ENCODE measurements at regions not wholly inside any gene's neighbourhood (a gene's known extent, or its start where the extent isn't known, plus 50 kb on each side); places are given as distances from the start of the nearest gene placed in this dataset.
A peak's percentile ranks its signal among the peaks of the same experiment; 100 is the strongest.

GRCh38 chr16:17633181-17633951 lies 162.6 kb upstream of the XYLT1 start:
- DNase-seq, result no peak

DNA sequence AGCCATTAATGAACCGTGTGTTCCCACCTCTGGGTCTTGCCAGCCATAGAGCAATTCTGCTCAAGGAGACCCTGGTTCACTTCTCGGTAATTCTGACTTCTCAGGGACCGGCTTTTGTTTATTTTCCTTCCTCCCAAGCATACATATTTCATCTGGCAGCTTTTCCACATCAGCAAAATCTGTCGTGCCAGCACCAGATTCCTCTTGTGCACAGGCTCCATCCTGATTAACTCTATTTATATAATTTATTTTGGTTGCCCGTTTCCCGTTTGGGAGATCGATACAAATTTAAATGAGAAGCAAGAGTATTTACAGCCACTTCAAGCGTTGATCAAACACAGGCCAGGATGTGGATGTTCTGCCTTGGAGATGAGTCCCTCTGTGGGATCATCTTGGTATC lies 161.9 kb upstream of the XYLT1 start:
- no peak for DNase-seq

DNA sequence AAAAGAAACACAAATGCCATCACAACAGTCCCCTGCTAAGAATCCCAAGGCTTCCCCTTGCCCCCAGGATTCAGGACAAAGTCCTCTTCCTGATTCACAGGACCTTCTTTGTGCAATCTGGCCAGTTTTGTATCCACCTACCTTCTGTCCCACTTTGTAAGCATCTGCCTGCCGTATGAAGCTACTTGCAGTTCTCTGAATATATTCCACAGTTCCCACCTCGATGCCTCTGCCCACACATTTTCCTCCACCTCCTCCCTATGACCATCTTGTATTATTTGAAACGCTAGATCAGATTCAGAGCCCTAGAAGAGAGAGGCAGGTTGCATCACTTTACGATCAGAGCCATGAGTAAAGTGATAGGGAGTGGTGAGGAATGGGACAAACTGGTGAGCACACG lies 159.2 kb upstream of the XYLT1 start:
- no peak for DNase-seq

DNA sequence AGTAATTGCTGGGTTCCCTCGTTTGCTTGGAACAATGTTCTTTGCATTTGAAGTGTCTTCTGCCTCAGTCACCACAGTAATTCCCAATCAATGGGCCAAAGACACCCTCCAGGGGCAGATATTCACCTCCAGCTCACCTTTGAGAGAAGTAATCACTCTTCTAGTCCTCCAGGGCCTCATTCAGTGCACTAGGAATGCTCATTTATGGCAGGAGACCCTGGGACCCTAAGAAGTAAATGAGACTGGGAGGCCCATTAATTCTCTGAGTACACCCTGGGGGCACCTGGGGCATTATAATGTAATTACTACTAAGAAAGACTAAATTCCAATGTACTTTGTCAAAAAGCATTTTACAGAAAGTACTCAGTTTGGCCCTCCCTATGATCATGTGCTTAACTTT lies 158.2 kb upstream of the XYLT1 start:
- no peak for DNase-seq

GRCh38 chr16:17622366-17622765 lies 151.6 kb upstream of the XYLT1 start:
- no peak for DNase-seq

DNA sequence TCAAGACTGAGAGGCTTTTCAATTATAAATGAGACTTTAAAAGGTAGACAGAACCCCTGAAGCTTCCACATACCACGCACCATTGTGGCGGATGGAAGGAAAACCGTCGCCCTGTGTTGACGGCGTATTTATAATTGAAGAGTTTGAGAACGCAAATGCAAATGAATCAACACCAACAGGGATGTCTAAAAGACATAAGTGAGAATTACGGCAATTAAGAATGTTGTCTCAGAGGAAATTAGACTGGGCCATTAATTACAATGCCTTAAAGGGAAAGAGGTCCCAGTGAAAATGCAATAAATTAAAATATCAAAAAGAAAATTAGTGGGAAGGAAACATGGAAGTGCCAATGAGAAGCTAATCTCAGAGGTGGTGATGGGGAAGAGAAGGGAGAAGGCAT lies 148.5 kb upstream of the XYLT1 start:
- no peak for DNase-seq

GRCh38 chr16:17617021-17617552 lies 146.3 kb upstream of the XYLT1 start:
- DNase-seq, result no peak

GRCh38 chr16:17612336-17612735 lies 141.6 kb upstream of the XYLT1 start:
- no peak for DNase-seq

DNA sequence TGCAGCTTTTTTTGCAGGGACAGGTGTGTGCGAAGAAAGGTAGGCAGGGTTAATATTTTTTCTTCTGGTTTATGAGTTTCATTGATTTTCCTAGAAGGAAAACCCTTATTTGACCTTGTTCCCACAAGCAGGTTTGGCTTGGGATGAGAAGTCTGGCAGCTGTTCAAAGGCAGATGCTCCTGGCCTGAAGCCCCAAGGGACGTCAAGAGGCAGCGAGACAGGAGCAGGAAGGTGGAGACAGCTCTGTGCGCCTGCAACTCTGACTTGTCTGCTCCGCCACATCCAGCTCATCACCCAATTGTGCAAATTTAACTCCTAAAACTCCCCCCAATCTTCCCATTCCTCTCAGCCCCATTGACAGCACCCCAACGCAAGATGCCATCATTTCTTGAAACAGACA lies 136.8 kb upstream of the XYLT1 start:
- no peak for DNase-seq

DNA sequence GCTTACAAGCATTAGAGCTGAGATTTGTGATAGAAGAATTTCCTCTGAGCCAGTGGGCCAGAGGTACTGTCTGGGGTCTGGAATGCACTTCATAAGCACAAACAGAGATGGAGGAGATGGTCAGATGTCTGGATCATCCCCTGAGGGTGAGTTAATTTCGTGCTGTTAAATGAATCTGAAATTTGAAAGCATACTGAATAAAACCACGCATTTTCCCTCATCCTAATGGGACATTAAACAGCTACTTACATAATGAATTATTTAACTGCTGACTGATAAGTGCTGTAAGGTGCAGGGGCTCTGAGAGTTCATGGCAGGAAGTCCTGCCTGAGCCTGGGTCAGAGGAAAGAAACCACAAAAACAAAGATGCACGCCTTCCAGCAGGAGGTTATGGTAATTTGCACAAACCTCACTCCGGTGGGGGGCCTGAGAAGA lies 136.3 kb upstream of the XYLT1 start:
- no peak for DNase-seq

DNA sequence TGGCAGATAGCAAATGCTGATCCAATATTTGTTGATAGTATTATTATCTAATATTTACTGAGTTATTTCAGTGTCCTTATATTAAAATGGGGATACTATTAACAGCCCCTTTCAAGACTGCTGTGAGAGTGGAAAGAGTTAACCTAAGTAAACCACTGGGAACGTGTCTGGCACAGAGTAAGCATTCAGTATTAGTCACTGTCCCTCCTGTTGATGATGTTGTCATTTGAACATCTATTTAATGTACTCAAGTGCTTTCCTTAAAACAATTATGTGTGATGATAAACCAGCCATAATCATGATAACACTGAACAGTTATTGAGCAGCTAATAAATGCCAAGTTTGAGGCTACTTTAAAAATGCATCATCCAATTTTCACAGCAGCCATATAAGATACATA lies 135.7 kb upstream of the XYLT1 start:
- no peak for DNase-seq

DNA sequence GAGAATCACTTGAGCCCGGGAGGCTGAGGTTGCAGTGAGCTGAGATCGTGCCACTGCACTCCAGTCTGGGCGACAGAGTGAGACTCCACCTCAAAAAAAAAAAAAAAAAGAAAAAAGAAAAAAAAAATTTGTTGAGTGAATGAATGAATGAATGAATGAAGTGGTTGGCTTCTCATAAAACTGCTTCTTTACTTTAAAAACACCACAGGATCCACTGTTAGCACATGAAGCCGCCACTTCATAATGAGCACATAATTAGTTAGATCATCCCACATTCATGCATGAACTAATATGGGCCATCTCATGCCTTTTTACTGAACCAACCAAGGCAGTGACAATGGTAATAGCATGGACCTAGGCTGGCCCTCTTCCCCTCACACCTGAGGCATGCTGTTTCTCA lies 135.0 kb upstream of the XYLT1 start:
- no peak for DNase-seq

DNA sequence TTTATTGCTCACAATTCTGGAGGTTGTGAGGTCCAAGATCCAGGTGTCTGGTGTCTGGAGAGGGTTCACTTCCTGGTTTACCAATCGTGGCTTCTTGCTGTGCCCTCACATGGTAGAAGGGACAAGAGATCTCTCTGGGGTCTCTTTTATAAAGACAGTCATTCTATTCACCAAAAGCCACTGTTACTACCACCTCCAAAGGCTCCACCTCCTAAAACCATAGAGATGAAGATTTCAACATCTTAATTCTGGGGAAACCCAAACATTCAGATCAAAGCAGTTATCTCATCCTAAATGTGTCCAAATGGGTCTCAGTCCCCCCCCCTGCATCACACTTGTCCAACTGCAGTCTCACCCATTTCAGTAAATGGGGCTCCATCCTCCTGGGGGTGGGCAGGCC lies 132.9 kb upstream of the XYLT1 start:
- DNase-seq, result no peak

GRCh38 chr16:17602678-17603077 lies 131.9 kb upstream of the XYLT1 start:
- DNase-seq, result no peak

DNA sequence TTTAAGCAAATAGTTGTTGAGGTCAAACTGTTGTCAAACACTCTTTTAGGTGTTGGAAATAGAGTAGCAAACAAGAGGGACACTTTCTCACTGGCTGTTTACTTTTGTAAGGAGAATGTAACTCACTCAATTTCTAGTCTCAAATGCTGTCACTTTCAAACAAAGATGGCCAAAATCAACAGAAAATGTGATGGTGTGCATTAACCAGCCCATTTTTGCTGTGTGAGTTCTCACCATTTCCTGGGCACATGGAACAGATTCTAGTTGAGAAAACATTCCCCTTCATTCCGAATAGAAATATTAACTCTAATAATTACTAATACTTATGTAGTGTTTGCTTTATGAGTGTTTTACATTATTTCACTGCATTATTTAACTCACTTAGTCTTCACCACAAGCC lies 128.2 kb upstream of the XYLT1 start:
- DNase-seq, result no peak

- DNase-seq, result peak; percentile 26
Measured at GRCh38 chr16:17591655-17592405, 121.1 kb upstream of the XYLT1 start.

- DNase-seq, result peak; percentile 72
Measured at GRCh38 chr16:17590711-17591654, 120.2 kb upstream of the XYLT1 start.

- DNase-seq, result no peak
Measured at GRCh38 chr16:17589898-17590297, 119.1 kb upstream of the XYLT1 start.

DNA sequence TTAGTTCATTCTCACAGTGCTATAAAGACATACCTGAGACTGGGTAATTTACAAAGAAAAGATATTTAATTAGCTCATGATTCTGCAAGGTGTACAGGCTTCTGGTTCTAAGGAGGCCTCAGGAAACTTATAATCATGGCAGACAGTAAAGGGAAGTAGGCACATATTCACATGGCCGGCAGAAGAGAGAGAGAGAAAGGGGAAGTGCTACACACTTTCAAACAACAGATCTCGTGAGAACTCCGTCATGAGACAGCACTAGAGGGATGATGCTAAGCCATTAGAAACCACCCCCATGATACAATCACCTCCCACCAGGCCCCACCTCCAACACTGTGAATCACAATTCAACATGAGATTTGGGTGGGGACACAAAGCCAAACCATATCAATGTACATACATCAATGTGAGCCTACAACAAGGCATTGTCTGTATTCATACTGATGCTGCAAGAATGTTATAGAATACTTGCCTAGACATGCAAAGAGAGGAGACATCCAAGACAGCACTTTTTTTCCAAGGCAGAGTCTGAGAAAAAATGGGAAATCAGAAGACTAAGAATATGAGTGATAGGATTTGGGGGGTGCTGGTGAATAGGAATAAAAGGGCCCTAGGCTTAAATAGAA lies 114.8 kb upstream of the XYLT1 start:
- DNase-seq, result no peak

DNA sequence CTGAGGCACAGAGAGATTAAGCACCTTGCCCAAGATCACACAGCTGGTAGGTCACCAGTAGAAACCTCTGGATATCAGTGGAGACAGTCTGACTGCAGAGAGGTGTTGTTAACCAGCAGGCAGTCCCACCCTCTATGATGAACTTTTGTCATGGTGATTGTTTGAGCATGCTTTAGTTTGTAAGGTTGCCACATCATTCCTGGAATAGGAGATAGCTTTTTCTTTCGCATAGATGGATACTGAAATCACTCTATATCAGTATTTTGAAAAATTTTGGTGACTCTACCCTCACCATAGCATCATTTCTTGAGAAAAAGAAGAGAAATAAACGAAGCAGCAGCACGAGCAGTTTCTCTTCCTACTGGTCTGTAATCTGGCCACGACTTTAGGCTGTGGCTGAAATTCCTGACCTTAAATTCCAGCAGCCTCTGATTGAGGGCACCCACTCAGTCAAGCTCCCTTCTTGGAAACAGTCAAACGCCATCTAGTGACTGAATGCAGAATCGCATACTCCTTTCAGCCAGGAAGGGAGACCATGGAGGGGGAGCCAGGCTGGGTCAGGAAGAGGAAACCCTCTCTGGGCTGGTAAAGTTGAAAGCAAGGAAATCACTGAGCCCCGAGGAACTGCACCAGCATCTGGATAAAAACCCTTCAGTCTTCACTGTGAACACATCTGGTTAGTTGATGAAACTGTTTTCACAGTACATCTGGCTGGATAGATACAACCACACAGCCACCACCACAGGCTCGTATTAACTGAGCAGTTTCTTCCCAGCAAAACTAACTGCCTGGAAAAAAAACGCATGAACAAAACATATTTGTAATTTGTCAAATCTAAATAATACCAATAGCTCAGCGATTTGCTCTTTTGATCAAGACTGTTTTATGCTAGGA lies 108.5 kb upstream of the XYLT1 start:
- DNase-seq, result peak; percentile 70

GRCh38 chr16:17574256-17574655 lies 103.5 kb upstream of the XYLT1 start:
- no peak for DNase-seq

DNA sequence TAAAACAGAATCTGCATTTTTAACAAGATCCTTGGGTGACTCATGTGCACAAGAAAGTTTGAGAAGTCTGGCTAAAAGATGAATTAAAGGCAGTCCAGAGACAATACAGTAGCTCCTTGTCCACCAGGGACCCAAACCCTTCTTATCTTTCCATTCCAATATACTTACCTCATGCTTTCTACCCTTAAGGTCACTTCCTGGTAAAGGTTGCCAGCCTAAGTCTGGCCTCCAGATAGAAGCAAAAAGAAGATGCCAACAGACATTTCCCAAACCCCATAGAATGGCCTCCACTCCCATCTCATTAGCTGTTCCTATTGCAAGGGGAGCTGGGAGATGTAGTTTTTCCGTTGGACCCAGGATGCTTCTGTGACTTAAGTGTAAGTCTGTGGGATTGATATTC lies 101.4 kb upstream of the XYLT1 start:
- DNase-seq, result no peak

Measured in activated CD4-positive, alpha-beta T cell treated with anti-CD3 and anti-CD28 coated beads, Interleukin-2, Interleukin-6, amounts not matched to agents 100 ng/mL and 50 ng/mL, durations not matched to agents 16 hours and 8 hours (primary cell).